HCT116 (cell line): ENCODE measurements at regions not wholly inside any gene's neighbourhood (a gene's known extent, or its start where the extent isn't known, plus 50 kb on each side); places are given as distances from the start of the nearest gene placed in this dataset.

ENCODE experiments used
- ATAC-seq: fragments of 200-7000 bp; cut with Tn5 transposase; 2 replicates; pipeline ENCODE4 v1.9.1; 2020; ENCODE audit warnings: mild to moderate bottlenecking, moderate library complexity
- BruUV-seq: library from RNA; stranded (reverse); fragments of 400-500 nt; replicated peaks from 2 replicates; lab custom pipeline; 2021; lab: Mats Ljungman, UMichigan
- CTCF ChIA-PET: fragments of 300-600 bp; sonication (Branson Sonifier 250); formaldehyde crosslinking; loops from one replicate; lab custom pipeline; 2021; ENCODE audit warnings: antibody characterized with exemption; lab: Charles Lee
- POLR2A ChIA-PET: fragments of 300-600, 350-600 bp; sonication (Branson Sonifier 250); formaldehyde crosslinking; loops from one replicate; lab custom pipeline; 2021; ENCODE audit warnings: antibody characterized with exemption; lab: Charles Lee
- RAD21 ChIA-PET, 2 experiments: fragments of 300-600 bp; sonication (Branson Sonifier 250); formaldehyde crosslinking; loops; one replicate each; lab custom pipeline; 2023; ENCODE audit warnings: low total read pairs in 2 of 2; ENCODE audit not compliant: uncharacterized antibody in 2 of 2, unreplicated experiment in 2 of 2, low non-redundant PET in 1 of 2; lab: Charles Lee
- DNase-seq: peaks from one replicate; pipeline ENCODE4 v3.0.0-alpha.2; 2010; ENCODE audit warnings: low read depth, low spot score
- H2AFZ ChIP-seq: fragments of 200-600 bp; shearing (Covaris generic), sonication (generic); 2 replicates; pipeline ENCODE4 v1.6.1; 2017; ENCODE audit warnings: low read depth, mixed run types, mixed read lengths, antibody characterized with exemption, low read length; ENCODE audit not compliant: poor library complexity, severe bottlenecking
- H3K27ac ChIP-seq: 2 replicates; pipeline ENCODE4 v1.5.1; 2012; ENCODE audit warnings: low read depth, low read length
- H3K27me3 ChIP-seq: fragments of 200-600 bp; sonication (generic); 2 replicates; pipeline ENCODE4 v1.6.1; 2016; ENCODE audit warnings: mixed run types, low read length, mixed read lengths; ENCODE audit not compliant: insufficient read depth
- H3K36me3 ChIP-seq, 2 experiments: fragments of 200-500 bp in 1 of 2; fragments of 200-600 bp in 1 of 2; sonication (Bioruptor generic) in 1 of 2; sonication (generic) in 1 of 2; 2 replicates each; pipeline versions ENCODE4 v1.5.1 to v1.6.1; 2014 to 2016; ENCODE audit warnings: low read length in 2 of 2, inconsistent platforms in 1 of 2, mixed read lengths in 1 of 2, mixed run types in 1 of 2; ENCODE audit not compliant: insufficient read depth in 2 of 2, control insufficient read depth in 1 of 2
- H3K4me1 ChIP-seq, 2 experiments: fragments of 200-600 bp in 1 of 2; sonication (generic) in 1 of 2; 2 replicates each; pipeline versions ENCODE4 v1.5.1 to v1.6.1; 2012 to 2017; ENCODE audit warnings: low read length in 2 of 2, inconsistent platforms in 1 of 2, mild to moderate bottlenecking in 1 of 2, mixed read lengths in 1 of 2, mixed run types in 1 of 2, moderate library complexity in 1 of 2; ENCODE audit not compliant: insufficient read depth in 2 of 2, control insufficient read depth in 1 of 2
- H3K4me2 ChIP-seq: fragments of 200-600 bp; sonication (generic); 2 replicates; pipeline ENCODE4 v1.6.1; 2017; ENCODE audit warnings: mixed run types, low read length, mixed read lengths
- H3K4me3 ChIP-seq, 2 experiments: fragments of 200-600 bp in 1 of 2; sonication (generic) in 1 of 2; replicated peaks in 1 of 2; 2 replicates each; pipeline ENCODE4 v1.5.1; 2011 to 2016; ENCODE audit warnings: low read length in 2 of 2, control low read depth in 1 of 2, low read depth in 1 of 2, mild to moderate bottlenecking in 1 of 2, mixed read lengths in 1 of 2, mixed run types in 1 of 2
- H3K79me2 ChIP-seq: fragments of 200-600 bp; sonication (generic); 2 replicates; pipeline ENCODE4 v1.6.1; 2017; ENCODE audit warnings: mild to moderate bottlenecking, mixed run types, low read length, moderate library complexity, mixed read lengths; ENCODE audit not compliant: insufficient read depth
- H3K9ac ChIP-seq: fragments of 200-600 bp; sonication (generic); 2 replicates; pipeline ENCODE4 v1.6.1; 2016; ENCODE audit warnings: low read length, mixed read lengths
- H3K9me2 ChIP-seq: fragments of 200-600 bp; sonication (generic), shearing (Covaris generic); 2 replicates; pipeline ENCODE4 v1.6.1; 2017; ENCODE audit warnings: mixed run types, mild to moderate bottlenecking, moderate library complexity; ENCODE audit not compliant: insufficient read depth
- H3K9me3 ChIP-seq, 2 experiments: fragments of 200-500 bp in 1 of 2; fragments of 200-600 bp in 1 of 2; sonication (Bioruptor generic) in 1 of 2; sonication (generic) in 1 of 2; 2 replicates each; pipeline ENCODE4 v1.6.1; 2014 to 2017; ENCODE audit warnings: low read length in 2 of 2, mixed read lengths in 2 of 2, inconsistent platforms in 1 of 2, low read depth in 1 of 2, mild to moderate bottlenecking in 1 of 2, mixed run types in 1 of 2, moderate library complexity in 1 of 2; ENCODE audit not compliant: control insufficient read depth in 1 of 2, insufficient read depth in 1 of 2
- H4K20me1 ChIP-seq: fragments of 200-600 bp; sonication (generic), shearing (Covaris generic); 2 replicates; pipeline ENCODE4 v1.6.1; 2017; ENCODE audit warnings: mixed run types, mild to moderate bottlenecking, moderate library complexity; ENCODE audit not compliant: insufficient read depth
- ATF3 ChIP-seq: IDR thresholded peaks from 2 replicates; pipeline ENCODE4 v1.6.1; 2012
- CBX3 ChIP-seq: IDR thresholded peaks from 2 replicates; pipeline ENCODE4 v1.6.1; 2012; ENCODE audit warnings: low read depth
- EGR1 ChIP-seq: IDR thresholded peaks from 2 replicates; pipeline ENCODE4 v1.6.1; 2012; ENCODE audit warnings: low read depth
- EZH2 ChIP-seq: fragments of 200-600 bp; sonication (generic); IDR thresholded peaks from 2 replicates; pipeline ENCODE4 v1.6.1; 2017; ENCODE audit warnings: antibody characterized with exemption, mixed run types
- EZH2phosphoT487 ChIP-seq: fragments of 200-600 bp; IDR thresholded peaks from 2 replicates; pipeline ENCODE4 v1.6.1; 2018; ENCODE audit warnings: antibody characterized with exemption, borderline replicate concordance
- MAX ChIP-seq: IDR thresholded peaks from 2 replicates; pipeline ENCODE4 v1.6.1; 2012
- POLR2A ChIP-seq: IDR thresholded peaks from 2 replicates; pipeline ENCODE4 v1.7.0; 2011; ENCODE audit warnings: borderline replicate concordance; ENCODE audit not compliant: insufficient read depth, insufficient read length; ENCODE audit errors: extremely low read depth
- POLR2AphosphoS5 ChIP-seq: IDR thresholded peaks from 2 replicates; pipeline ENCODE4 v1.6.1; 2011; ENCODE audit warnings: mild to moderate bottlenecking, low read depth, low read length, moderate library complexity
- RAD21 ChIP-seq: IDR thresholded peaks from 2 replicates; pipeline ENCODE4 v1.6.1; 2012; ENCODE audit warnings: low read depth, mild to moderate bottlenecking
- SIN3A ChIP-seq: IDR thresholded peaks from 2 replicates; pipeline ENCODE4 v1.6.1; 2012; ENCODE audit warnings: low read depth
- SP1 ChIP-seq: IDR thresholded peaks from 2 replicates; pipeline ENCODE4 v1.6.1; 2012; ENCODE audit warnings: low read depth
- SRF ChIP-seq: IDR thresholded peaks from 2 replicates; pipeline ENCODE4 v1.6.1; 2012; ENCODE audit warnings: low read depth
- TCF7L2 ChIP-seq: IDR thresholded peaks from 2 replicates; pipeline ENCODE4 v1.7.0; 2011; ENCODE audit warnings: borderline replicate concordance, inconsistent platforms; ENCODE audit not compliant: insufficient read depth, insufficient read length; ENCODE audit errors: extremely low read depth
- YY1 ChIP-seq: IDR thresholded peaks from 2 replicates; pipeline ENCODE4 v1.6.1; 2011; ENCODE audit warnings: low read length, low read depth, moderate library complexity, mild to moderate bottlenecking; ENCODE audit not compliant: insufficient replicate concordance; ENCODE audit errors: extremely low read depth
- ZBTB33 ChIP-seq: IDR thresholded peaks from 2 replicates; pipeline ENCODE4 v1.6.1; 2011; ENCODE audit warnings: mild to moderate bottlenecking, low read length, moderate library complexity; ENCODE audit not compliant: insufficient replicate concordance; ENCODE audit errors: extremely low read depth
- intact Hi-C: fragments of 100-400 bp; cut with micrococcal nuclease; formaldehyde crosslinking; loops from 2 replicates; pipeline ENCODE4 v1.10.0; 2022

GRCh38 chr1:214791961-214792360 is 189.0 kb downstream of the CENPF start:
- CTCF ChIA-PET, result no interaction called here

GRCh38 chr1:214792527-214793186 is 189.7 kb downstream of the CENPF start:
- CTCF ChIA-PET, result no interaction called here
- Histone ChIP-seq H3K4me3 (no peak overlapping the region), H4K20me1 (no peaks in the 10 kb centered on the region), H3K4me1 (no peaks in the 10 kb centered on the region), H3K9me2 (no peaks in the 10 kb centered on the region), H3K79me2 (no peaks in the 10 kb centered on the region), H3K36me3 (no peaks in the 10 kb centered on the region), H3K27ac (no peak overlapping the region), H3K9me3 (no peaks in the 10 kb centered on the region), H3K27me3 (no peaks in the 10 kb centered on the region), H3K9ac (no peak overlapping the region), H3K4me2 (no peak overlapping the region), H2AFZ (no peak overlapping the region)
- RAD21 ChIA-PET, result no interaction called here
- intact Hi-C loops, result no loop called here
- no peak for ATAC-seq
- no peak for DNase-seq
- TF ChIP-seq EGR1, result no peak
- no peak for TF ChIP-seq RAD21
- TF ChIP-seq POLR2AphosphoS5, result no peak
- TF ChIP-seq ATF3, result no peak
- no peak for TF ChIP-seq SP1
- no peak for TF ChIP-seq TCF7L2
- no peak for TF ChIP-seq EZH2phosphoT487
- TF ChIP-seq YY1, result no peak
- no peak for TF ChIP-seq EZH2
- no peak for TF ChIP-seq ZBTB33
- no TSS peak for BruUV-seq
- POLR2A ChIA-PET, result no interaction called here

More at GRCh38 chr1:214791961-214792360, 189.0 kb downstream of the CENPF start:
- DNase-seq, result no peak
- ChIA-PET RAD21 (no interaction called here), POLR2A (no interaction called here)
- H3K27ac ChIP-seq, result no peak overlapping the region
- no peak for ATAC-seq
- H3K4me3 ChIP-seq, result no peak overlapping the region
- no peak overlapping the region for H2AFZ ChIP-seq
- H3K4me2 ChIP-seq, result no peak overlapping the region
- no peaks in the 10 kb centered on the region for H3K79me2 ChIP-seq
- BruUV-seq, result no TSS peak
- no peaks in the 10 kb centered on the region for H3K36me3 ChIP-seq
- no peaks in the 10 kb centered on the region for H3K4me1 ChIP-seq
- H3K27me3 ChIP-seq, result no peaks in the 10 kb centered on the region
- H4K20me1 ChIP-seq, result no peaks in the 10 kb centered on the region
- no peaks in the 10 kb centered on the region for H3K9me2 ChIP-seq
- no peak for TF ChIP-seq EGR1
- no peak for TF ChIP-seq SIN3A
- no peak for TF ChIP-seq SRF
- no peak for TF ChIP-seq EZH2phosphoT487
- no peak for TF ChIP-seq POLR2A
- no peak for TF ChIP-seq MAX
- no peak for TF ChIP-seq POLR2AphosphoS5
- no peak for TF ChIP-seq CBX3
- TF ChIP-seq ATF3, result no peak
- no peak overlapping the region for H3K9ac ChIP-seq
- intact Hi-C loops, result no loop called here
- H3K9me3 ChIP-seq, result no peaks in the 10 kb centered on the region
